HCT116 (cell line): ENCODE measurements at regions not wholly inside any gene's neighbourhood (a gene's known extent, or its start where the extent isn't known, plus 50 kb on each side); places are given as distances from the start of the nearest gene placed in this dataset.

Source experiments
- ATAC-seq: fragments of 200-7000 bp; cut with Tn5 transposase; 2 replicates; pipeline ENCODE4 v1.9.1; 2020; ENCODE audit warnings: mild to moderate bottlenecking, moderate library complexity
- BruUV-seq: library from RNA; stranded (reverse); fragments of 400-500 nt; replicated peaks from 2 replicates; lab custom pipeline; 2021; lab: Mats Ljungman, UMichigan
- CTCF ChIA-PET: fragments of 300-600 bp; sonication (Branson Sonifier 250); formaldehyde crosslinking; loops from one replicate; lab custom pipeline; 2021; ENCODE audit warnings: antibody characterized with exemption; lab: Charles Lee
- POLR2A ChIA-PET: fragments of 300-600, 350-600 bp; sonication (Branson Sonifier 250); formaldehyde crosslinking; loops from one replicate; lab custom pipeline; 2021; ENCODE audit warnings: antibody characterized with exemption; lab: Charles Lee
- RAD21 ChIA-PET, 2 experiments: fragments of 300-600 bp; sonication (Branson Sonifier 250); formaldehyde crosslinking; loops; one replicate each; lab custom pipeline; 2023; ENCODE audit warnings: low total read pairs in 2 of 2; ENCODE audit not compliant: uncharacterized antibody in 2 of 2, unreplicated experiment in 2 of 2, low non-redundant PET in 1 of 2; lab: Charles Lee
- DNase-seq: peaks from one replicate; pipeline ENCODE4 v3.0.0-alpha.2; 2010; ENCODE audit warnings: low read depth, low spot score
- H2AFZ ChIP-seq: fragments of 200-600 bp; shearing (Covaris generic), sonication (generic); 2 replicates; pipeline ENCODE4 v1.6.1; 2017; ENCODE audit warnings: low read depth, mixed run types, mixed read lengths, antibody characterized with exemption, low read length; ENCODE audit not compliant: poor library complexity, severe bottlenecking
- H3K27ac ChIP-seq: 2 replicates; pipeline ENCODE4 v1.5.1; 2012; ENCODE audit warnings: low read depth, low read length
- H3K27me3 ChIP-seq: fragments of 200-600 bp; sonication (generic); 2 replicates; pipeline ENCODE4 v1.6.1; 2016; ENCODE audit warnings: mixed run types, low read length, mixed read lengths; ENCODE audit not compliant: insufficient read depth
- H3K36me3 ChIP-seq, 2 experiments: fragments of 200-500 bp in 1 of 2; fragments of 200-600 bp in 1 of 2; sonication (Bioruptor generic) in 1 of 2; sonication (generic) in 1 of 2; 2 replicates each; pipeline versions ENCODE4 v1.5.1 to v1.6.1; 2014 to 2016; ENCODE audit warnings: low read length in 2 of 2, inconsistent platforms in 1 of 2, mixed read lengths in 1 of 2, mixed run types in 1 of 2; ENCODE audit not compliant: insufficient read depth in 2 of 2, control insufficient read depth in 1 of 2
- H3K4me1 ChIP-seq, 2 experiments: fragments of 200-600 bp in 1 of 2; sonication (generic) in 1 of 2; 2 replicates each; pipeline versions ENCODE4 v1.5.1 to v1.6.1; 2012 to 2017; ENCODE audit warnings: low read length in 2 of 2, inconsistent platforms in 1 of 2, mild to moderate bottlenecking in 1 of 2, mixed read lengths in 1 of 2, mixed run types in 1 of 2, moderate library complexity in 1 of 2; ENCODE audit not compliant: insufficient read depth in 2 of 2, control insufficient read depth in 1 of 2
- H3K4me2 ChIP-seq: fragments of 200-600 bp; sonication (generic); 2 replicates; pipeline ENCODE4 v1.6.1; 2017; ENCODE audit warnings: mixed run types, low read length, mixed read lengths
- H3K4me3 ChIP-seq, 2 experiments: fragments of 200-600 bp in 1 of 2; sonication (generic) in 1 of 2; replicated peaks in 1 of 2; 2 replicates each; pipeline ENCODE4 v1.5.1; 2011 to 2016; ENCODE audit warnings: low read length in 2 of 2, control low read depth in 1 of 2, low read depth in 1 of 2, mild to moderate bottlenecking in 1 of 2, mixed read lengths in 1 of 2, mixed run types in 1 of 2
- H3K79me2 ChIP-seq: fragments of 200-600 bp; sonication (generic); 2 replicates; pipeline ENCODE4 v1.6.1; 2017; ENCODE audit warnings: mild to moderate bottlenecking, mixed run types, low read length, moderate library complexity, mixed read lengths; ENCODE audit not compliant: insufficient read depth
- H3K9ac ChIP-seq: fragments of 200-600 bp; sonication (generic); 2 replicates; pipeline ENCODE4 v1.6.1; 2016; ENCODE audit warnings: low read length, mixed read lengths
- H3K9me2 ChIP-seq: fragments of 200-600 bp; sonication (generic), shearing (Covaris generic); 2 replicates; pipeline ENCODE4 v1.6.1; 2017; ENCODE audit warnings: mixed run types, mild to moderate bottlenecking, moderate library complexity; ENCODE audit not compliant: insufficient read depth
- H3K9me3 ChIP-seq, 2 experiments: fragments of 200-500 bp in 1 of 2; fragments of 200-600 bp in 1 of 2; sonication (Bioruptor generic) in 1 of 2; sonication (generic) in 1 of 2; 2 replicates each; pipeline ENCODE4 v1.6.1; 2014 to 2017; ENCODE audit warnings: low read length in 2 of 2, mixed read lengths in 2 of 2, inconsistent platforms in 1 of 2, low read depth in 1 of 2, mild to moderate bottlenecking in 1 of 2, mixed run types in 1 of 2, moderate library complexity in 1 of 2; ENCODE audit not compliant: control insufficient read depth in 1 of 2, insufficient read depth in 1 of 2
- H4K20me1 ChIP-seq: fragments of 200-600 bp; sonication (generic), shearing (Covaris generic); 2 replicates; pipeline ENCODE4 v1.6.1; 2017; ENCODE audit warnings: mixed run types, mild to moderate bottlenecking, moderate library complexity; ENCODE audit not compliant: insufficient read depth
- CBX3 ChIP-seq: IDR thresholded peaks from 2 replicates; pipeline ENCODE4 v1.6.1; 2012; ENCODE audit warnings: low read depth
- ELF1 ChIP-seq: IDR thresholded peaks from 2 replicates; pipeline ENCODE4 v1.6.1; 2012; ENCODE audit warnings: low read depth, borderline replicate concordance
- EZH2 ChIP-seq: fragments of 200-600 bp; sonication (generic); IDR thresholded peaks from 2 replicates; pipeline ENCODE4 v1.6.1; 2017; ENCODE audit warnings: antibody characterized with exemption, mixed run types
- RAD21 ChIP-seq: IDR thresholded peaks from 2 replicates; pipeline ENCODE4 v1.6.1; 2012; ENCODE audit warnings: low read depth, mild to moderate bottlenecking
- SP1 ChIP-seq: IDR thresholded peaks from 2 replicates; pipeline ENCODE4 v1.6.1; 2012; ENCODE audit warnings: low read depth
- TCF7L2 ChIP-seq: IDR thresholded peaks from 2 replicates; pipeline ENCODE4 v1.7.0; 2011; ENCODE audit warnings: borderline replicate concordance, inconsistent platforms; ENCODE audit not compliant: insufficient read depth, insufficient read length; ENCODE audit errors: extremely low read depth
- YY1 ChIP-seq: IDR thresholded peaks from 2 replicates; pipeline ENCODE4 v1.6.1; 2011; ENCODE audit warnings: low read length, low read depth, moderate library complexity, mild to moderate bottlenecking; ENCODE audit not compliant: insufficient replicate concordance; ENCODE audit errors: extremely low read depth
- intact Hi-C: fragments of 100-400 bp; cut with micrococcal nuclease; formaldehyde crosslinking; loops from 2 replicates; pipeline ENCODE4 v1.10.0; 2022
- TF ChIP-seq, protein P1 (sequence below), 3 experiments: fragments of 200-600 bp in 1 of 3; sonication (generic) in 1 of 3; IDR thresholded peaks in 2 of 3; conservative IDR thresholded peaks in 1 of 3; 2 replicates each; pipeline ENCODE4 v1.5.1; 2012 to 2017; ENCODE audit warnings: low read depth in 2 of 3, low read length in 2 of 3, antibody characterized with exemption in 1 of 3, borderline replicate concordance in 1 of 3, control low read depth in 1 of 3, mild to moderate bottlenecking in 1 of 3, mixed read lengths in 1 of 3, mixed run types in 1 of 3, moderate library complexity in 1 of 3; ENCODE audit not compliant: insufficient read depth in 1 of 3
- TF ChIP-seq, protein P2 (sequence below): IDR thresholded peaks from 2 replicates; pipeline ENCODE4 v1.6.1; 2011; ENCODE audit warnings: mild to moderate bottlenecking, low read length, moderate library complexity; ENCODE audit not compliant: insufficient replicate concordance; ENCODE audit errors: extremely low read depth

DNA sequence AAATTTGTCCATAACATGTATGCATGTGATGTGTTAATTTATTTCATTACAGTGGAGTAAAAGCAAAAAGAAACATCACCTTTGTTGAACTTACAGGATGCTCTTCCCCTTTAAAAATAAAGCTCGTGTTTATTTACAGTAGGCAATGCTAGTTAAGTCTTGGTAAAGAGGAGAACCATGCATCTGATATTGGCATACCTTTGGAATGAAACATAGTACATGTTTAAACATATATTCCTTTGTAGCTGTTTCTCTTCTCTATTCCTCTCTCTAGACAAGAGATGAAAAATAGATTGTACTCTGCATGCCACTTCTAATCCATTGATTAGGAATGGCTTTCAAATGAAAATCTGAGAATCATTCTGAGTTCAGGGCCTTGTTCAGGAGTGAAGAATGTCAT, 374.9 kb upstream of the CNTN4 start:
- Histone ChIP-seq H3K9me2 (no peaks in the 10 kb centered on the region), H3K9ac (no peak overlapping the region), H3K27me3 (no peaks in the 10 kb centered on the region), H3K4me3 (no peak overlapping the region), H3K36me3 (no peaks in the 10 kb centered on the region), H3K79me2 (no peaks in the 10 kb centered on the region), H2AFZ (no peak overlapping the region), H3K27ac (no peak overlapping the region)
- ChIA-PET POLR2A (no interaction called here), RAD21 (no interaction called here), CTCF (no interaction called here)
- BruUV-seq, result no TSS peak
- TF ChIP-seq, protein P1, sequence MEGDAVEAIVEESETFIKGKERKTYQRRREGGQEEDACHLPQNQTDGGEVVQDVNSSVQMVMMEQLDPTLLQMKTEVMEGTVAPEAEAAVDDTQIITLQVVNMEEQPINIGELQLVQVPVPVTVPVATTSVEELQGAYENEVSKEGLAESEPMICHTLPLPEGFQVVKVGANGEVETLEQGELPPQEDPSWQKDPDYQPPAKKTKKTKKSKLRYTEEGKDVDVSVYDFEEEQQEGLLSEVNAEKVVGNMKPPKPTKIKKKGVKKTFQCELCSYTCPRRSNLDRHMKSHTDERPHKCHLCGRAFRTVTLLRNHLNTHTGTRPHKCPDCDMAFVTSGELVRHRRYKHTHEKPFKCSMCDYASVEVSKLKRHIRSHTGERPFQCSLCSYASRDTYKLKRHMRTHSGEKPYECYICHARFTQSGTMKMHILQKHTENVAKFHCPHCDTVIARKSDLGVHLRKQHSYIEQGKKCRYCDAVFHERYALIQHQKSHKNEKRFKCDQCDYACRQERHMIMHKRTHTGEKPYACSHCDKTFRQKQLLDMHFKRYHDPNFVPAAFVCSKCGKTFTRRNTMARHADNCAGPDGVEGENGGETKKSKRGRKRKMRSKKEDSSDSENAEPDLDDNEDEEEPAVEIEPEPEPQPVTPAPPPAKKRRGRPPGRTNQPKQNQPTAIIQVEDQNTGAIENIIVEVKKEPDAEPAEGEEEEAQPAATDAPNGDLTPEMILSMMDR (IDR thresholded peaks at IDR 0.05 in 2 of 3, conservative IDR thresholded peaks at IDR 0.05 in 1 of 3; ENCODE audit: borderline replicate concordance in 1 of 3, insufficient read depth in 1 of 3, low read depth in 2 of 3, low read length in 2 of 3), result no peak
- TF ChIP-seq YY1, result no peak
- TF ChIP-seq SP1, result no peak
- TF ChIP-seq, protein P2, sequence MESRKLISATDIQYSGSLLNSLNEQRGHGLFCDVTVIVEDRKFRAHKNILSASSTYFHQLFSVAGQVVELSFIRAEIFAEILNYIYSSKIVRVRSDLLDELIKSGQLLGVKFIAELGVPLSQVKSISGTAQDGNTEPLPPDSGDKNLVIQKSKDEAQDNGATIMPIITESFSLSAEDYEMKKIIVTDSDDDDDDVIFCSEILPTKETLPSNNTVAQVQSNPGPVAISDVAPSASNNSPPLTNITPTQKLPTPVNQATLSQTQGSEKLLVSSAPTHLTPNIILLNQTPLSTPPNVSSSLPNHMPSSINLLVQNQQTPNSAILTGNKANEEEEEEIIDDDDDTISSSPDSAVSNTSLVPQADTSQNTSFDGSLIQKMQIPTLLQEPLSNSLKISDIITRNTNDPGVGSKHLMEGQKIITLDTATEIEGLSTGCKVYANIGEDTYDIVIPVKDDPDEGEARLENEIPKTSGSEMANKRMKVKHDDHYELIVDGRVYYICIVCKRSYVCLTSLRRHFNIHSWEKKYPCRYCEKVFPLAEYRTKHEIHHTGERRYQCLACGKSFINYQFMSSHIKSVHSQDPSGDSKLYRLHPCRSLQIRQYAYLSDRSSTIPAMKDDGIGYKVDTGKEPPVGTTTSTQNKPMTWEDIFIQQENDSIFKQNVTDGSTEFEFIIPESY, result no peak
- no peak for TF ChIP-seq RAD21
- no peak for TF ChIP-seq ELF1
- no peak for TF ChIP-seq TCF7L2
- TF ChIP-seq CBX3, result no peak
- TF ChIP-seq EZH2, result no peak
- TF ChIP-seq, all 23 proteins: peak for 0
- Histone ChIP-seq H3K4me1 (no peaks in the 10 kb centered on the region), H4K20me1 (no peaks in the 10 kb centered on the region), H3K9me3 (peaks cover 0 to 35% of the 10 kb centered on the region in 2 experiments; a peak in 2 of 4 replicates), H3K4me2 (no peak overlapping the region)
- DNase-seq, result no peak
- intact Hi-C loops, result no loop called here
- no peak for ATAC-seq
